GM12874 (cell line): ENCODE measurements at regions not wholly inside any gene's neighbourhood (a gene's known extent, or its start where the extent isn't known, plus 50 kb on each side); places are given as distances from the start of the nearest gene placed in this dataset.

Source experiments
- TF ChIP-seq, protein P1 (sequence below): IDR thresholded peaks from 2 replicates; pipeline ENCODE4 v1.5.1; 2011; ENCODE audit warnings: low read depth, mild to moderate bottlenecking, control low read depth, low read length, moderate library complexity; ENCODE audit not compliant: insufficient read depth

DNA sequence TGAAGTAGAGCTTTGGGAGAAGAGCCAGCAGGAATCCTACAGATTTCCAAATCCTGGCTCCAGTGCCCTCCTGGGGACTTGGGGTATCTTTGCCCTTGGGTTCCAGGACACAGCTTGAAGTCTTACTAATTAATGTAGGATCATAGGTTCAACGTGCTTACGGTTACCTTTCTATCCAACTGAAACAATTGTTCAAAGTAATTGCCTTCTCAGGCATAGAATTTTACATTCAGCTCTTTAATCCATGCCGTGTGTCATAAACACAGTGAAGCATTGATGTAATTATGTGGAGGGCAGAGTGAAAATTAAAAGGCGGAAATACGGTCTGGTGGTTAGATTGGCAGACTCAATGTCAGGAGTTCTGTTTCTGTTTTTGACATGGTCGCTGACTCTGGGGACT, 170.4 kb downstream of the COG6 start:
- TF ChIP-seq, protein P1, sequence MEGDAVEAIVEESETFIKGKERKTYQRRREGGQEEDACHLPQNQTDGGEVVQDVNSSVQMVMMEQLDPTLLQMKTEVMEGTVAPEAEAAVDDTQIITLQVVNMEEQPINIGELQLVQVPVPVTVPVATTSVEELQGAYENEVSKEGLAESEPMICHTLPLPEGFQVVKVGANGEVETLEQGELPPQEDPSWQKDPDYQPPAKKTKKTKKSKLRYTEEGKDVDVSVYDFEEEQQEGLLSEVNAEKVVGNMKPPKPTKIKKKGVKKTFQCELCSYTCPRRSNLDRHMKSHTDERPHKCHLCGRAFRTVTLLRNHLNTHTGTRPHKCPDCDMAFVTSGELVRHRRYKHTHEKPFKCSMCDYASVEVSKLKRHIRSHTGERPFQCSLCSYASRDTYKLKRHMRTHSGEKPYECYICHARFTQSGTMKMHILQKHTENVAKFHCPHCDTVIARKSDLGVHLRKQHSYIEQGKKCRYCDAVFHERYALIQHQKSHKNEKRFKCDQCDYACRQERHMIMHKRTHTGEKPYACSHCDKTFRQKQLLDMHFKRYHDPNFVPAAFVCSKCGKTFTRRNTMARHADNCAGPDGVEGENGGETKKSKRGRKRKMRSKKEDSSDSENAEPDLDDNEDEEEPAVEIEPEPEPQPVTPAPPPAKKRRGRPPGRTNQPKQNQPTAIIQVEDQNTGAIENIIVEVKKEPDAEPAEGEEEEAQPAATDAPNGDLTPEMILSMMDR, result no peak

DNA sequence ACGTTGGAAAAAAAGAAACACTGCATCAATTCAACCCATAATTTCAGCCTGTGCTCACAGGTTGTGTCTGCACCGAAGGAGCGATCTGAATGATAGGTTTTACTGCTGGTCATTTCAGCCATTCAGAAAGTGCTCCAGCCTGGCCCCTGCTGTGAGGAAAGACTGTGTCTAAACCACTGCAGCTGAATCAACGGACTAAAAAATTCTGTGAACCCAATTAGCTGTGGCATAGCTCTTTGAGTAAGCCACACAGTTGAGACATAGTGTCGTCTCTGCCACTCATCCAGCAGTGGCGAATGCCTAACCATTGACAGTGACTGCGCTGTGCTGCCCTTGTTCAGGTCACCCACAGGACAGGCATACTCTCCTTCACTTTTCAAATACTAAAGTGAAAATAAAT, 179.8 kb downstream of the COG6 start:
- TF ChIP-seq, protein P1, result no peak

DNA sequence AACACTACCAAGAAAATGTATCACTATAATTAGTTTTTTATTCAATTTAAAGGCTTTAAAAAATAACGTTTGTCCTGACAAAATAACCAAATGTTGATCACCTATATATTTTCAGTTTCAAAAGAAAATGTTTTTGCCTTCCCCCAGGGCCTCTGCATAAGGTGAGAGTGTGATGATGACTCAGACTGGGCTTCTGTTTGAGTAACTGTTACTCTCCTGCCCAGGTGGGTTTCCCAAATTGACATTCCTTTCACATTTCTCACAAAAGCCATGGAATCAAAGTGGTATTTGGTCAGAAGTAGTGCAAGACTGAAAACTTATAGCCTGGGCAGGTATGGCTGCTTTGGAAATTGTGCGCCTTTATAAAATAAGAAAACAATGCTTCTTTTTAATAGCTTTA, 180.6 kb downstream of the COG6 start:
- TF ChIP-seq, protein P1, result no peak

DNA sequence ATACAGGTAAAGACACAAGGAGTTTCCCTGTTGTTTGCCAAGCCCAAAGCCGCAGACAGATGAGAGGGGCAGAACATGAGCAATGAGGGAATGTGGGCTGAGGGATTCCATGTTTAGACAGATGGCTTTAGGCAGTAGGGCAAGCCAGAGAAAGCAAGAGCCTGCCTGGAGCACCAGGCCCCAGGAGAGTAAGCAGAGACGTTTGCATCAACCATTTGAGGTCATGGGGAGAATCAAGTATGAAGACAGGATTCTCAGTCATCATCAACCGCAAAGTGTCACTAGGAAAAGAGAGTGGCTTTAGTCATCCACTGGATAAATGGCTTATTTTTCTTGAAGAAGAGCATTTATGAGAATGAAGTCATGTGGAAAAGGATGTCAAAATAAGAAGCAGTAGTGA, 184.7 kb downstream of the COG6 start:
- TF ChIP-seq, protein P1, result no peak

DNA sequence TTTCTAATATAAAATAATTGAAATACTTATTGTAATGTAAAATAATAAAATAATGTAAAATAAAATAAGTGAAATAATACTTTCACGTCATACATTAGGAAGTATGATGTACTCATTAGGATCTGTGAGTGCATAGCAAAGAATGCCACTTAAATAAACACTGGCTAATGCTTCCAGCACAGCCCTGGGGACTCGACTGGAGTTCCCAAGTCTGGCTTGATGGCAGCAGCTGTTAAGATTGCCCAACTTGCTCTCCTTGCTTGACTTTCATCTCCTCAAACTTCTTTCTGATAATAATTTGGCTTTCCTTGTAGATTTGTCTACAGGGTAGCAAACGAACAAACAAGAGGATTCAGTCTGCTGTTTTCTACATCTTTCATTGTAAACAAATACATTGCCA, 191.9 kb downstream of the COG6 start:
- TF ChIP-seq, protein P1, result no peak

DNA sequence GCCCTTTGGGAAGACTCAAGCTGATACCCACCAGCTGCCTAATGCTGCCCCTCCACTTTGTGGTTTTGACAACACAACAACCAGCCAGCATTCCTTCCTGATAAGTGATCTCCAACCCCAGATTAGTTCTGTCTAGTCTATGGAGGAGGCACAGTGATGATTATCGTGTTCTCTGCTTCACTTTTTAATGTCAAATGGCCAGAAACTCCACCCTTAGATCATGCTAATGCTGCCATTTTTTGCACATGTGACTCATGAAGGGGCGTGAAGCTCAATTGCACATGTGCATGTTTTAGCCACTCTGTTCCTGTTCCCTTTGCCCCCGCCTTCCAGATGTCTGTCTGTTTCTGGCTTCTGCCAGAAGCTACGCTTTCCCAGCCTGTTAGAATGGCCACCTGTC, 199.8 kb downstream of the COG6 start:
- TF ChIP-seq, protein P1, result no peak

DNA sequence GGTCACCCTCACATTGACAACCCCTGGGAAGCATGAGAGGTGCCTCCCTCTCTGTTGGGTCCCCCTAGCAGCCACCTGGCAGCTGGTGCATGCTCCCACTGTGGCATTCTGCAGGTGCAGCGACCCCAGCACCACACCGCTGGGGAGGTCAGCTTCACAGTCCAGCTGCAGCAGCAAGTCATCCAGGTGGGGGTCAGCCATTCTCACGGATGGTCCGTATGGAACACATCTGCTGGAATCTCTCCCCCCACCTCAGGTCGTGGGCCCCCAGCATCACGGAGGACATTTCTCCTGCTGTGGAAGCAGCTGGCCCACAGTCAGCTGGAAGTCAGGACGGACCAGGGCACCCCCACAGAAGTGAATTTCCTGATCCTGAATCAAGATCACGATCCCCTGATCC, 201.3 kb downstream of the COG6 start:
- TF ChIP-seq, protein P1, result no peak

DNA sequence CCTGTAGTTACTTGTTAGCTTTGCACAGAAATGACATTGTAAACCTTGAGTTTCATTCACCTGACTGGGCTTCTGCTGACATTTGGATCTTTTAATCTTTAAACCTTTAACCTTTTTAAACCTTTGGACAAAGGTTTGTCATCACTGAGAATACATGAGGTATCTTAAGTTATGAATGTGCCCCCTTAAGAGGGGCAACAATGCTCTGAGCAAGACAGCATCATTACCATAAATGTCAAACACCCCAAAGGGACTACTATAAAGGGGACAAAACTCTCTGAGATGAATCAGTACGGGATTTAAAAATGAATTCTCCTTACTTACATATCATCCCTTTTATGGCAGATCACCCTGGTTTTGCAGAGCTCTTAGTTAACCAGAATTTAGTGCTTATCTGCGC, 203.3 kb downstream of the COG6 start:
- TF ChIP-seq, protein P1, result no peak
